Vagina (tissue), 2 donors: ENCODE measurements at regions not wholly inside any gene's neighbourhood (a gene's known extent, or its start where the extent isn't known, plus 50 kb on each side); places are given as distances from the start of the nearest gene placed in this dataset.

ENCODE experiments used
- DNase-seq, 2 donors: peaks; one replicate each; pipeline ENCODE4 v3.0.0-alpha.2; 2017; ENCODE audit errors: extremely low spot score in 2 of 2
- H3K27ac ChIP-seq: fragments of 200-600 bp; sonication (generic); one replicate; pipeline ENCODE4 v1.5.1; 2019
- H3K27me3 ChIP-seq: fragments of 200-600 bp; sonication (generic); one replicate; pipeline ENCODE4 v1.5.1; 2019
- H3K36me3 ChIP-seq, 2 donors: fragments of 200-600 bp; sonication (generic); one replicate each; pipeline ENCODE4 v1.5.1; 2017 to 2019
- H3K4me1 ChIP-seq: fragments of 200-600 bp; sonication (generic); one replicate; pipeline ENCODE4 v1.5.1; 2019
- H3K4me3 ChIP-seq, 2 donors: fragments of 200-600 bp; sonication (generic); 1 replicate in 1 of 2; 2 replicates in 1 of 2; pipeline ENCODE4 v1.5.1; 2016 to 2019
- H3K9me3 ChIP-seq: fragments of 200-600 bp; sonication (generic); one replicate; pipeline ENCODE4 v1.5.1; 2019
- POLR2A ChIP-seq, 2 donors: fragments of 450-650 bp; IDR thresholded peaks; one replicate each; pipeline ENCODE4 v1.6.1; 2017; ENCODE audit warnings: antibody characterized with exemption in 2 of 2, mild to moderate bottlenecking in 2 of 2, moderate library complexity in 2 of 2
- POLR2AphosphoS5 ChIP-seq, 2 donors: sonication (generic); formaldehyde crosslinking; IDR thresholded peaks; one replicate each; pipeline ENCODE4 v1.9.0; 2017; ENCODE audit warnings: antibody characterized with exemption in 2 of 2, mild to moderate bottlenecking in 2 of 2, low read depth in 1 of 2; ENCODE audit not compliant: insufficient read depth in 1 of 2
- intact Hi-C: fragments of 100-400 bp; cut with DNase I; formaldehyde crosslinking; loops from one replicate; pipeline ENCODE4 v1.15.1; 2023
- TF ChIP-seq, protein P1 (sequence below), 3 experiments: fragments of 450-650 bp in 2 of 3; fragments of 200-600 bp in 1 of 3; sonication (generic) in 1 of 3; IDR thresholded peaks; one replicate each; pipeline ENCODE4 v1.5.1; 2017 to 2019; ENCODE audit warnings: antibody characterized with exemption in 3 of 3, mild to moderate bottlenecking in 2 of 3, moderate library complexity in 2 of 3

DNA sequence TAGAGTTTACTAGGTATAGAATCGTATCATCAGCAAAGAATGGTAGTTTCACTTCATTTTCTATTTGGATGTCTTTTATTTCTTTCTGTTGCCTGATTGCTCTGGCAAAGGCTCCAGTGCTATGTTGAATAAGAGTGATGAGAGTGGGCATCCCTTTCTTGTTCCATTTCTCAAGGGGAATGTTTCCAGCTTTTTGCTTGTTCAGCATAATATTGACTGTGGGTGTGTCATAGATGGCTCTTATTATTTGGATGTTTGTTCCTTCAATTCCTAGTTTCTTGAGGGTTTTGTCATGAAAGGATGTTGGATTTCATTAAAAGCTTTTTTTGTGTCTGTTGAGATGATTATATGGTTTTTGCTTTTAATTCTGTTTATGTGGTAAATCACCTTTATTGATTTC is 1114.5 kb downstream of the RAPGEF2 start:
- DNase-seq: no peak
- H3K4me1 ChIP-seq: no peaks in the 10 kb centered on the region
- intact Hi-C loops: no loop called here
- H3K36me3 ChIP-seq: no peaks in the 10 kb centered on the region
- TF ChIP-seq POLR2AphosphoS5 (IDR thresholded peaks at IDR 0.05; ENCODE audit: insufficient read depth in 1 of 2, low read depth in 1 of 2) (no peak), POLR2A (IDR thresholded peaks at IDR 0.05) (no peak)
- TF ChIP-seq, protein P1, sequence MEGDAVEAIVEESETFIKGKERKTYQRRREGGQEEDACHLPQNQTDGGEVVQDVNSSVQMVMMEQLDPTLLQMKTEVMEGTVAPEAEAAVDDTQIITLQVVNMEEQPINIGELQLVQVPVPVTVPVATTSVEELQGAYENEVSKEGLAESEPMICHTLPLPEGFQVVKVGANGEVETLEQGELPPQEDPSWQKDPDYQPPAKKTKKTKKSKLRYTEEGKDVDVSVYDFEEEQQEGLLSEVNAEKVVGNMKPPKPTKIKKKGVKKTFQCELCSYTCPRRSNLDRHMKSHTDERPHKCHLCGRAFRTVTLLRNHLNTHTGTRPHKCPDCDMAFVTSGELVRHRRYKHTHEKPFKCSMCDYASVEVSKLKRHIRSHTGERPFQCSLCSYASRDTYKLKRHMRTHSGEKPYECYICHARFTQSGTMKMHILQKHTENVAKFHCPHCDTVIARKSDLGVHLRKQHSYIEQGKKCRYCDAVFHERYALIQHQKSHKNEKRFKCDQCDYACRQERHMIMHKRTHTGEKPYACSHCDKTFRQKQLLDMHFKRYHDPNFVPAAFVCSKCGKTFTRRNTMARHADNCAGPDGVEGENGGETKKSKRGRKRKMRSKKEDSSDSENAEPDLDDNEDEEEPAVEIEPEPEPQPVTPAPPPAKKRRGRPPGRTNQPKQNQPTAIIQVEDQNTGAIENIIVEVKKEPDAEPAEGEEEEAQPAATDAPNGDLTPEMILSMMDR (IDR thresholded peaks at IDR 0.05): no peak
- no peak overlapping the region for H3K4me3 ChIP-seq
- peaks cover 4% of the 10 kb centered on the region for H3K9me3 ChIP-seq
- H3K27me3 ChIP-seq: no peaks in the 10 kb centered on the region
- H3K27ac ChIP-seq: no peak overlapping the region

DNA sequence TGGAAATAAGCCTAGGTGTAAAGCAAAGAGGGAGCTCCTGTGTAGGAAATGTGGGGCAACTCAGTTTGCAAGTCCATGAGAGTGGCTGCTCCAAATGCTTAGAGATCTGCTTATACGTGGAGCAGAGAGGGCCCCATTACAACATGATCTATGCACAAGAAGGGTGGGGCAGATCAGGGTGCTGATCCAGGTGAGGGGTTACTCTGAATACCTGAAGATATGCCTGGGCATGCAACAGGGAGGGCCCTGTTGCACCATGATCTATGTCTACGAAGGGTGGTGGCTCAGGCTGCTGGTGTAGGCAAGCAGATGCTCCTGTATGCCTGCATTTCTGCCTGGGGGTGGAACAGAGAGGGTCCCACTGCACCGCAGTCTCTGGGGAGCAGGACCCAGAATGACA is 1121.2 kb downstream of the RAPGEF2 start:
- Histone ChIP-seq H3K36me3 (no peaks in the 10 kb centered on the region), H3K4me3 (no peak overlapping the region), H3K27me3 (no peaks in the 10 kb centered on the region), H3K9me3 (no peaks in the 10 kb centered on the region), H3K4me1 (no peaks in the 10 kb centered on the region), H3K27ac (no peak overlapping the region)
- TF ChIP-seq POLR2AphosphoS5 (IDR thresholded peaks at IDR 0.05; ENCODE audit: insufficient read depth in 1 of 2, low read depth in 1 of 2): no peak
- TF ChIP-seq, protein P1 (IDR thresholded peaks at IDR 0.05): no peak
- TF ChIP-seq POLR2A (IDR thresholded peaks at IDR 0.05): no peak
- no peak for DNase-seq
- intact Hi-C loops: no loop called here

DNA sequence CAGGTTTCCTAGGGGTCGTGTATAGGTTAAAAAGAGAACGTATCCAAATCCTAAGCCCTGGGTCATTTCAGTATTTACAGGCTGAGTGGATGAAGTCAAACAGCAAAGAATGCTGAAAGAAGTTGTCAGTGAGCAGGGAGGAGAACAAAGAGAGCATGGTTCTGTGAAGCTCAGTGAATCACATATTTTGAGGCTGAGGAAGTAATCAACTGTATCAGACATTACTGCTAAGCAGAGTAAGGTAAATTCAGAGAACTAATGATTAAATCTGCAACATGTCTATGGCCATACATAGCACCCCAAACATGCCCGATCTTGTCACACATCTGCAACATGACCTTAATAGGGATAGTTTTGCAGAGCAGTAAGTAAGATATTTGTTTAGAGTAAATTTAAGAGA is 1130.3 kb downstream of the RAPGEF2 start:
- Histone ChIP-seq H3K4me3 (no peak overlapping the region), H3K27ac (no peak overlapping the region), H3K27me3 (no peaks in the 10 kb centered on the region), H3K4me1 (no peaks in the 10 kb centered on the region), H3K9me3 (no peaks in the 10 kb centered on the region), H3K36me3 (no peaks in the 10 kb centered on the region)
- intact Hi-C loops: no loop called here
- no peak for TF ChIP-seq POLR2AphosphoS5 (IDR thresholded peaks at IDR 0.05; ENCODE audit: insufficient read depth in 1 of 2, low read depth in 1 of 2)
- TF ChIP-seq, protein P1 (IDR thresholded peaks at IDR 0.05): no peak
- no peak for TF ChIP-seq POLR2A (IDR thresholded peaks at IDR 0.05)
- DNase-seq: no peak

DNA sequence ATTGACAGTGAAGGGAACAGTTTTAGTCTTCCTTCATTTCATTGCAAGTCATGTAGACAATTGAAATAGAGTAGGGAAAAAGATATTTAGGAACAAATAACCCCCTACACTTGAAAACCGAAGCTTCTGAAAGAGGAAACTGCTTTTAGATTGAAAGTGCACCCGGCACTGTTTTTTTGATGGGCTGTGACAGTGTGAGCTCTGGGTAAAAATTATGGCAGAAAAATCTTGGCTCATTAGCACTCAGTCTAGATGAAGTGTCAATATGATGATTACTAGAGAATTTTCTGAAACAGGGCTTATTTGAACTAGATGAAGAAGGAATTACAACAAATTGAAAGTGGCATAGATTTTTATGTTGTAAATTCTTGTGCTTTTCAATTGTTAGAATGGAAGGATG is 1132.4 kb downstream of the RAPGEF2 start:
- TF ChIP-seq POLR2AphosphoS5 (IDR thresholded peaks at IDR 0.05; ENCODE audit: insufficient read depth in 1 of 2, low read depth in 1 of 2) (no peak), POLR2A (IDR thresholded peaks at IDR 0.05) (no peak)
- TF ChIP-seq, protein P1 (IDR thresholded peaks at IDR 0.05): no peak
- Histone ChIP-seq H3K27me3 (no peaks in the 10 kb centered on the region), H3K4me1 (no peaks in the 10 kb centered on the region), H3K36me3 (no peaks in the 10 kb centered on the region), H3K4me3 (no peak overlapping the region), H3K9me3 (no peaks in the 10 kb centered on the region), H3K27ac (no peak overlapping the region)
- intact Hi-C loops: no loop called here
- DNase-seq: no peak

DNA sequence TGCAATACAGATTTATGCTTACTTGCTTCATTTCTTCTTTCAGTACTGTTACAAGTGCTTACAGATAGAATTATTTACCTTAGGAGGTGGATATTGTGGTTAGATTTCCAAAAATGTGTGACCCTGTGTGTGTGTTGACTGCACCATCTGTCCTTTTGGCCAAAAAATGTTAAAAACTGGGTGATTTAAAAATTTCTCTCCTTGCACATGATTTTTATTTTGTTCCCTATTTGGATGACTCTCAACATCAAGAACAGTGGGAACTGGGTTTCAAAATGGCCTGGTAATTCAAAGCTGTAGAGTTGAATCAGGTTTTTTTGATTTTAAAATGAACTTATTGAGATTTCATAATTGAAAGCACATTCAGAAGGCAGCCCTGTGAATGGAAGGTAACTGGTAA is 1132.9 kb downstream of the RAPGEF2 start:
- DNase-seq: no peak
- Histone ChIP-seq H3K4me3 (no peak overlapping the region), H3K27me3 (no peaks in the 10 kb centered on the region), H3K9me3 (no peaks in the 10 kb centered on the region), H3K36me3 (no peaks in the 10 kb centered on the region), H3K4me1 (no peaks in the 10 kb centered on the region), H3K27ac (no peak overlapping the region)
- intact Hi-C loops: no loop called here
- TF ChIP-seq POLR2AphosphoS5 (IDR thresholded peaks at IDR 0.05; ENCODE audit: insufficient read depth in 1 of 2, low read depth in 1 of 2): no peak
- TF ChIP-seq POLR2A (IDR thresholded peaks at IDR 0.05): no peak
- TF ChIP-seq, protein P1 (IDR thresholded peaks at IDR 0.05): no peak
